Activated T-cell treated with anti-CD3 and anti-CD28 coated beads, Interleukin-2, amount 50 U/mL, for 72 hours (primary cell): ENCODE measurements at regions not wholly inside any gene's neighbourhood (a gene's known extent, or its start where the extent isn't known, plus 50 kb on each side); places are given as distances from the start of the nearest gene placed in this dataset.
A peak's percentile ranks its signal among the peaks of the same experiment; 100 is the strongest.

Experiments used
- ATAC-seq, 2 donors: fragments of 150-1000 bp; cut with Tn5 transposase; replicated peaks in 1 of 2; 2 replicates each; pipeline ENCODE4 v1.10.0; 2021; ENCODE audit warnings: moderate library complexity in 2 of 2, mild to moderate bottlenecking in 1 of 2
- DNase-seq, 2 donors: peaks; one replicate each; pipeline ENCODE4 v3.0.0; 2021 to 2022; ENCODE audit warnings: mixed read lengths in 1 of 2
- H3K27ac Mint-ChIP-seq: one replicate; pipeline ENCODE4 v1.8.0; 2022; ENCODE audit warnings: mild to moderate bottlenecking, moderate library complexity, mixed read lengths
- H3K27me3 Mint-ChIP-seq: one replicate; pipeline ENCODE4 v1.8.0; 2022; ENCODE audit warnings: low read depth, mixed read lengths
- H3K36me3 Mint-ChIP-seq, 2 donors: one replicate each; pipeline ENCODE4 v1.8.0; 2022; ENCODE audit warnings: mixed read lengths in 2 of 2, mild to moderate bottlenecking in 1 of 2; ENCODE audit not compliant: insufficient read depth in 2 of 2
- H3K4me1 Mint-ChIP-seq: one replicate; pipeline ENCODE4 v1.8.0; 2022; ENCODE audit warnings: low read depth, mixed read lengths
- H3K4me3 Mint-ChIP-seq, 2 donors: one replicate each; pipeline ENCODE4 v1.8.0; 2022; ENCODE audit warnings: mild to moderate bottlenecking in 2 of 2, mixed read lengths in 2 of 2, moderate library complexity in 2 of 2
- H3K9me3 Mint-ChIP-seq, 2 donors: one replicate each; pipeline ENCODE4 v1.8.0; 2022; ENCODE audit warnings: mixed read lengths in 2 of 2

GRCh38 chr4:35673137-35673536, 571.2 kb downstream of the ARAP2 start:
- ATAC-seq (no peak), DNase-seq (no peak)
- Mint-ChIP-seq H3K27me3 (no peaks in the 10 kb centered on the region), H3K4me3 (no peak overlapping the region), H3K9me3 (peaks cover 0 to 2% of the 10 kb centered on the region in 2 donors), H3K27ac (no peak overlapping the region), H3K4me1 (no peaks in the 10 kb centered on the region), H3K36me3 (no peaks in the 10 kb centered on the region)

GRCh38 chr4:35684755-35685154, 559.6 kb downstream of the ARAP2 start:
- H3K36me3 Mint-ChIP-seq: peaks cover 0 to 1% of the 10 kb centered on the region in 2 donors
- H3K4me3 Mint-ChIP-seq: no peak overlapping the region
- H3K27ac Mint-ChIP-seq: no peak overlapping the region
- peaks cover 6 to 9% of the 10 kb centered on the region in 2 donors for H3K9me3 Mint-ChIP-seq
- H3K27me3 Mint-ChIP-seq: no peaks in the 10 kb centered on the region
- no peaks in the 10 kb centered on the region for H3K4me1 Mint-ChIP-seq
- DNase-seq (no peak), ATAC-seq (no peak)

- ATAC-seq: no peak
- DNase-seq: no peak
- Mint-ChIP-seq H3K4me1 (no peaks in the 10 kb centered on the region), H3K9me3 (no peaks in the 10 kb centered on the region), H3K36me3 (no peaks in the 10 kb centered on the region), H3K27ac (no peak overlapping the region), H3K4me3 (no peak overlapping the region), H3K27me3 (no peaks in the 10 kb centered on the region)
Measured at GRCh38 chr4:35689870-35690269, 554.4 kb downstream of the ARAP2 start.

GRCh38 chr4:35690271-35690670, 554.0 kb downstream of the ARAP2 start:
- ATAC-seq (no peak), DNase-seq (no peak)
- no peaks in the 10 kb centered on the region for H3K9me3 Mint-ChIP-seq
- no peak overlapping the region for H3K4me3 Mint-ChIP-seq
- no peaks in the 10 kb centered on the region for H3K36me3 Mint-ChIP-seq
- H3K4me1 Mint-ChIP-seq: no peaks in the 10 kb centered on the region
- H3K27me3 Mint-ChIP-seq: no peaks in the 10 kb centered on the region
- no peak overlapping the region for H3K27ac Mint-ChIP-seq

- H3K36me3 Mint-ChIP-seq: no peaks in the 10 kb centered on the region
- ATAC-seq (no peak), DNase-seq (no peak)
- H3K9me3 Mint-ChIP-seq: peaks cover 0 to 2% of the 10 kb centered on the region in 2 donors
- no peak overlapping the region for H3K4me3 Mint-ChIP-seq
- H3K4me1 Mint-ChIP-seq: no peaks in the 10 kb centered on the region
- no peak overlapping the region for H3K27ac Mint-ChIP-seq
- H3K27me3 Mint-ChIP-seq: no peaks in the 10 kb centered on the region
Measured at GRCh38 chr4:35695003-35695402, 549.3 kb downstream of the ARAP2 start.

GRCh38 chr4:35695421-35695820, 548.9 kb downstream of the ARAP2 start:
- H3K9me3 Mint-ChIP-seq: peaks cover 0 to 2% of the 10 kb centered on the region in 2 donors
- no peaks in the 10 kb centered on the region for H3K4me1 Mint-ChIP-seq
- no peak overlapping the region for H3K27ac Mint-ChIP-seq
- H3K4me3 Mint-ChIP-seq: no peak overlapping the region
- no peaks in the 10 kb centered on the region for H3K27me3 Mint-ChIP-seq
- no peaks in the 10 kb centered on the region for H3K36me3 Mint-ChIP-seq
- ATAC-seq (no peak), DNase-seq (no peak)

GRCh38 chr4:35697210-35697736, 547.0 kb downstream of the ARAP2 start:
- Mint-ChIP-seq H3K4me3 (no peak overlapping the region), H3K27me3 (no peaks in the 10 kb centered on the region), H3K4me1 (no peaks in the 10 kb centered on the region), H3K27ac (no peak overlapping the region), H3K36me3 (no peaks in the 10 kb centered on the region), H3K9me3 (peaks cover 0 to 5% of the 10 kb centered on the region in 2 donors)
- ATAC-seq (no peak), DNase-seq (no peak)

GRCh38 chr4:35700663-35701062, 543.7 kb downstream of the ARAP2 start:
- no peaks in the 10 kb centered on the region for H3K27me3 Mint-ChIP-seq
- no peak overlapping the region for H3K27ac Mint-ChIP-seq
- no peaks in the 10 kb centered on the region for H3K4me1 Mint-ChIP-seq
- peaks cover 0 to 5% of the 10 kb centered on the region in 2 donors for H3K9me3 Mint-ChIP-seq
- no peak for DNase-seq
- H3K36me3 Mint-ChIP-seq: no peaks in the 10 kb centered on the region
- ATAC-seq: no peak
- H3K4me3 Mint-ChIP-seq: no peak overlapping the region

GRCh38 chr4:35709080-35709479, 535.2 kb downstream of the ARAP2 start:
- H3K27me3 Mint-ChIP-seq: no peaks in the 10 kb centered on the region
- H3K36me3 Mint-ChIP-seq: peaks cover 3 to 5% of the 10 kb centered on the region in 2 donors
- peaks cover 7 to 13% of the 10 kb centered on the region in 2 donors for H3K9me3 Mint-ChIP-seq
- H3K27ac Mint-ChIP-seq: no peak overlapping the region
- no peak overlapping the region for H3K4me3 Mint-ChIP-seq
- ATAC-seq: no peak
- no peaks in the 10 kb centered on the region for H3K4me1 Mint-ChIP-seq
- DNase-seq: no peak

- H3K36me3 Mint-ChIP-seq: peaks cover 3 to 5% of the 10 kb centered on the region in 2 donors
- peaks cover 8 to 15% of the 10 kb centered on the region in 2 donors for H3K9me3 Mint-ChIP-seq
- ATAC-seq (no peak), DNase-seq (no peak)
- no peaks in the 10 kb centered on the region for H3K27me3 Mint-ChIP-seq
- no peak overlapping the region for H3K27ac Mint-ChIP-seq
- no peak overlapping the region for H3K4me3 Mint-ChIP-seq
- no peaks in the 10 kb centered on the region for H3K4me1 Mint-ChIP-seq
Measured at GRCh38 chr4:35710343-35710742, 534.0 kb downstream of the ARAP2 start.

GRCh38 chr4:35711127-35711526, 533.2 kb downstream of the ARAP2 start:
- H3K36me3 Mint-ChIP-seq: peaks cover 3 to 5% of the 10 kb centered on the region in 2 donors
- H3K4me1 Mint-ChIP-seq: no peaks in the 10 kb centered on the region
- H3K27me3 Mint-ChIP-seq: no peaks in the 10 kb centered on the region
- DNase-seq: no peak
- no peak for ATAC-seq
- H3K27ac Mint-ChIP-seq: no peak overlapping the region
- H3K4me3 Mint-ChIP-seq: no peak overlapping the region
- H3K9me3 Mint-ChIP-seq: peaks cover 8 to 15% of the 10 kb centered on the region in 2 donors

GRCh38 chr4:35723973-35724372, 520.3 kb downstream of the ARAP2 start:
- DNase-seq (no peak), ATAC-seq (peak; percentile 21 to 32)
- Mint-ChIP-seq H3K9me3 (peaks cover 2% of the 10 kb centered on the region in 2 donors), H3K27me3 (no peaks in the 10 kb centered on the region), H3K27ac (no peak overlapping the region), H3K36me3 (no peaks in the 10 kb centered on the region), H3K4me3 (no peak overlapping the region), H3K4me1 (no peaks in the 10 kb centered on the region)

GRCh38 chr4:35725131-35725530, 519.2 kb downstream of the ARAP2 start:
- Mint-ChIP-seq H3K9me3 (peaks cover 2% of the 10 kb centered on the region in 2 donors), H3K4me3 (no peak overlapping the region), H3K27me3 (no peaks in the 10 kb centered on the region), H3K4me1 (no peaks in the 10 kb centered on the region), H3K36me3 (no peaks in the 10 kb centered on the region), H3K27ac (no peak overlapping the region)
- DNase-seq: no peak
- no peak for ATAC-seq

- peaks cover 0 to 7% of the 10 kb centered on the region in 2 donors for H3K9me3 Mint-ChIP-seq
- no peak overlapping the region for H3K4me3 Mint-ChIP-seq
- no peak for ATAC-seq
Measured at GRCh38 chr4:35730414-35730813, 513.9 kb downstream of the ARAP2 start.

More at GRCh38 chr4:35730414-35730813, 513.9 kb downstream of the ARAP2 start:
- no peaks in the 10 kb centered on the region for H3K4me1 Mint-ChIP-seq
- no peaks in the 10 kb centered on the region for H3K27me3 Mint-ChIP-seq
- no peak overlapping the region for H3K27ac Mint-ChIP-seq
- DNase-seq: no peak
- H3K36me3 Mint-ChIP-seq: no peaks in the 10 kb centered on the region
